Gastroesophageal sphincter (tissue), 3 donors: ENCODE measurements at regions not wholly inside any gene's neighbourhood (a gene's known extent, or its start where the extent isn't known, plus 50 kb on each side); places are given as distances from the start of the nearest gene placed in this dataset.

Experiments used
- CTCF ChIP-seq, 4 experiments: fragments of 200-600 bp in 2 of 4; fragments of 450-650 bp in 2 of 4; sonication (generic) in 1 of 4; IDR thresholded peaks; one replicate each; pipeline ENCODE4 v1.5.1; 2017 to 2019; ENCODE audit warnings: antibody characterized with exemption in 4 of 4, mild to moderate bottlenecking in 2 of 4, moderate library complexity in 2 of 4
- POLR2A ChIP-seq, 2 donors: fragments of 450-650 bp; IDR thresholded peaks; one replicate each; pipeline ENCODE4 v1.6.1; 2017; ENCODE audit warnings: antibody characterized with exemption in 2 of 2, mild to moderate bottlenecking in 2 of 2, moderate library complexity in 1 of 2
- POLR2AphosphoS5 ChIP-seq: sonication (generic); formaldehyde crosslinking; IDR thresholded peaks from one replicate; pipeline ENCODE4 v1.6.1; 2017; ENCODE audit warnings: antibody characterized with exemption

GRCh38 chr5:102625928-102626327 lies 127.1 kb upstream of the SLCO6A1 start:
- no peak for TF ChIP-seq POLR2A (IDR thresholded peaks at IDR 0.05)
- TF ChIP-seq CTCF (IDR thresholded peaks at IDR 0.05), result no peak
- TF ChIP-seq POLR2AphosphoS5, result no peak
